GM21515 (cell line): ENCODE measurements at regions not wholly inside any gene's neighbourhood (a gene's known extent, or its start where the extent isn't known, plus 50 kb on each side); places are given as distances from the start of the nearest gene placed in this dataset.
"Not testable (repeated sequence)": the region's sequence is repeated elsewhere in the genome, so short reads cannot be mapped to it uniquely, and the experiment has no call there.

Experiments
- ATAC-seq: cut with Tn5 transposase; IDR thresholded peaks from one replicate; pipeline ENCODE4 v1.9.1; 2021; ENCODE audit not compliant: unreplicated experiment

DNA sequence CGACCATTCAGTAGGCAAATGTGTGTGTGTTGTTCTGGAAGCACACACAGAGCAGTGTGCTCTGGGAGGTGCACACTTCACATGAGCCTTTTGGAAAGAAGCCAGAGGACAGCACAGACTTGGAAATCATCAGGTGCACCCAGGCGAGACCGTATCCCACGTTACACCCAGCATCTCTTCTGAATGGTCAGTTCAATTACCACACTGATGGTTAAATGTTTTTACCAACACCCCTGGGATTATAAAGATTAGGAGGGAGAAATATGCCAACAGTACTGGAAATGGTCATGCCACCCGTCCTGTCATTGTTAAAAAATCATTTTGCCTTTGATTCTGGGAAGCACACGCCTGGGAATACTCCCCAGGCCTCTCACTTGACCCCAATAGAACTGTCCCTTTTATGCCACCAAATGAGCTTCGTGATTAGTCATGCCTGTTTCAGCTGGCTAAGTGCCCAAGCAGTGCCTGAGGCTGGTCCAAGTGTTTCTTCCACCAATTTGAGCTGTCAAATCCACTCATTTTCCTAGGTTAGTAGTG lies 183.7 kb downstream of the NRP2 start:
- ATAC-seq: no peak

DNA sequence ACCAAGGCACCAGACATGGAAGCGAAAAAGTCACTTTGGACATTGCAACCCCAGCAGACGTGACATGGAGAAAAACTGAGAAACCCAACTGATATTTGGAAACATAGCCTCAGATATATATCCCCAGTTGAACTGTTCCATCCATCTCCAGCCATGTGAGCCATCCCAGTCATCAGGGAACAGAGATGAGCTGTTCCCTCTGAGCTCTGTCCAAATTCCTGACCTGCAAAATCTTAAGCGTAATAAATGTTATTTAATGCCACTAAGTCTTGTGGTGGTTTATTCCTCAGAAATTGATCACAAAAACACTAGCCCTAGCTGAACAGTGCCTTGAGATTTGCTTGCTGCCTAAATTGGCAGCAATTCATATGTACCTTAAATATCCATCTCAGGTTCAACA lies 182.8 kb downstream of the NRP2 start:
- ATAC-seq: no peak

DNA sequence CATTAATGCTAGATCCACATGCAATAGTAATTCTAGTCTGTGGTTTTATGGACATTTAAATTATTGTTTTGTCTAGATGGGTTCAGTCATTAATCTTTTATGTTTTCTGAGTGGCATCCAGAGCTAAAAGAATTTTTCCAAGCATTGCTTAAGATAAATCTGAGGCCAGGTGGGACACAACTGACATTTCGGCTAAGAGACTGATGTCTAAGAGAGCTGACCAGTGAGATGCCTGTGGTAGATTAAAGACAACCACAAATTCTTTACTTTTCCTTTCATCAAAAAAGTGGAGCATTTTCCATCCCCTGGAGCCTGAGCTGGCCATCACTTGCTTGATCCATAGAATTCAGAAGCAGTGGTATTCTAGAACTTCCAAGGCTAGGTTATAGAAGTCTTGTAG lies 182.2 kb downstream of the NRP2 start:
- ATAC-seq: no peak

DNA sequence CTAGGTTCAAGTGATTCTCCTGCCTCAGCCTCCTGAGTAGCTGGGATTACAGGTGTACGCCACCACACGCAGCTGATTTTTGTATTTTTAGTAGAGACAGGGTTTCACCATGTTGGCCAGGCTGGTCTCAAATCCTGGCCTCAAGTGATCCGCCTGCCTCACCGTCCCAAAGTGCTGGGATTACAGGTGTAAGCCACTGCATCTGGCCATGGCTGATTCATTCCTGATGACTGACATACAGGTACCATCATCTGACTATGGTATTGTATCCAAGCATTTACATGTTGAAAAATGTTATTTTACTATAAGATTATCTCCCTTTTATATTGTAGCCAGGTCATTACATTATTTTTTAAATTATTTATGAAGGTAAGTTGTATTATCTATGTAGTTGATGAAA lies 180.5 kb downstream of the NRP2 start:
- ATAC-seq: not testable (repeated sequence)

- no peak for ATAC-seq
Measured at GRCh38 chr2:205860885-205861284, 178.6 kb downstream of the NRP2 start.

DNA sequence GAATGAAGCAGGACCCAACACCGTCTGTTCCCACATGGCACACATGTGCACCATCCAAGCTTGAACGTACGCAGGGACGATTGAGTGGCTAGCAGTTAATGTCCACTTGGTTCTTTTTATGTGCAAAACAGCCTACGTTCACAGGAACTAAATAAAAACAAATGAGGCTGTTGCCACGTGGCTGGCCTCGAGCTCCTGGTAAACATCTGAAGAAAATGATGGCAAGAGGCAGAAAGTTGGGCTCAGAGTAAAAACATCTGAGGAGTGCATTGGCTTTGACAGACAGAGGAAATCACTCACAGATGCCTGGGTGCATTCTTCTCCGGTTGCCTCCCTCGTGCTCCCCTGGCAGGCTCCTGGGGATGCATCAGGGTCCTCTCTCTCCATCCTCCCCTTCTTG lies 177.9 kb downstream of the NRP2 start:
- no peak for ATAC-seq

DNA sequence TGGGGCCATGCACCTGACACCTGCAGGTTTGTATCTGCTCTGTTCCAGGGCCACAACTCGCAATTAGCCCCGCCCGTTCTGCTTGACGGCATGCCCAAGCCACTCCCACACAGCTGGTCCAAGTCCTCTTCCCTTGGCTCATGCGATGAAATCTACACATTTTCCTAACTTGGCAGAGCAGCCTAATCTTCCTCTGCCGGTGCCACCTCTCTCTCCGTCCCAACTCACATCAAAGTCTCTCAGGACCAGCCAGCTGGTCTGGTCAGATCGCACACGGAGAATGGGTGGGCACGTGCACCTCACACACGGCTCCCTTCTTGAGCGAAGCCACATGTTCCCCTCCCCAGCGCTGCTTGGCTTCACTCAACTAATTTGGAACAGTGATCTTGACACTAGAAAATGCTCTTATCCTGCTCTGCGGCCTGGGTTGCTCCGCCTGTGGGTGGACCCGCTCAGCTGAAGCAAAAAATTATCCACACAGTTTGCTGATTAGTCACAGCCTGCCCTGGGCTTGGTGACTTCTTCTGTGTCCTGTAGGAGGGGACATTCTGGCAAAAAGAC lies 176.7 kb downstream of the NRP2 start:
- ATAC-seq: peak; percentile 49

DNA sequence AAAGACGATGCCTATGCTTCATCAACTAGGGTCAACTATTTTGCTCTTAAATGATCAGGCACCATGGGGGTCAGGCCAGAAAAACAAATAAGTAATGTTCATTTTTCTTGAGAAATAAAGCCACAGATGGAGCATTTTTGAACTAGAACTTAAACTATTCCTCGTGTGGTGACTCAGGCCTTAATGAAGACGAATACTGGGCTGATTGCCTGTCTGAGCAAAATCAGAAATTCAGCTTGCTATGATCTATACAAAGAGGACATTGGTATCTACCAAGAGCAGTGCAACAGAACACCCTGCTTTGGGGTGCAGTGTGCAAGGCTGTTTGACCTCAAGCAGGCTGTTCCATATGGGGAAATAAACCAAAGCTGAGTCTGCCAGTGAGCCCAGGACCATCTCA lies 176.0 kb downstream of the NRP2 start:
- ATAC-seq: no peak

DNA sequence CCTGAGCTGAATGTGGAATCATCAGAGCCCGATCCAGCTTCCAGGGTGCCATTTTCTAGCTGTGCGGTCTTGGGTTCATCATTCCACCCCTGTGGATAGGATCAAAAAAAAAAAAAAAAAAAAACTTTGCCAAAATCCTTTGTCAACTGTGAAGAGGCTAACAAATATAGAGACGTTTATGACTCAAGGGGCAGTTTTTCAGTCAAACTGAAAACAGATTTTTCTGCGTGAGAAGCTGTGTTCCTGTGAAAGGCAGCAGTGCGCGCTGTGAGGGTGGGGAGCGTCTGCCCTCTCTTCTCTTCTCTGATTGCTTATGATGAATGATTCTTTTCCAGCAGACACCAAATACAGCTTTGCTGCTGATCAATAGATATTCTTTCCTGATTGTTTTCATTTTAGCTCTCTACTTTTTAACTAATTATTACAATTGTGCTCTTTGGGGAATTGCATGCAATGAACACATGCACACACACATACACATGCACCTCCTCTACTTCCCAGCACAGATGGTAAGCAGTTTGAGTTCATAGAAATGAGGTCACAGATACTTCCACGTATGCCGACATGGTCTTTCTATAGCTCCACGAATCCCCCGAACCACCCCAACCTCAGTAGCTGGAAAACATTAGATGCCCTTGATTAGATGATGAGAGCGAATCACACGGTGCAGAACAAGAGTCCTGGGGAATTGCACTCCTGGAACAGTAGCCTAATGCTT lies 175.4 kb downstream of the NRP2 start:
- ATAC-seq: peak; percentile 62

GRCh38 chr2:205852457-205852856 lies 170.2 kb downstream of the NRP2 start:
- no peak for ATAC-seq

- ATAC-seq: no peak
Measured at GRCh38 chr2:205850611-205851010, 168.3 kb downstream of the NRP2 start.

DNA sequence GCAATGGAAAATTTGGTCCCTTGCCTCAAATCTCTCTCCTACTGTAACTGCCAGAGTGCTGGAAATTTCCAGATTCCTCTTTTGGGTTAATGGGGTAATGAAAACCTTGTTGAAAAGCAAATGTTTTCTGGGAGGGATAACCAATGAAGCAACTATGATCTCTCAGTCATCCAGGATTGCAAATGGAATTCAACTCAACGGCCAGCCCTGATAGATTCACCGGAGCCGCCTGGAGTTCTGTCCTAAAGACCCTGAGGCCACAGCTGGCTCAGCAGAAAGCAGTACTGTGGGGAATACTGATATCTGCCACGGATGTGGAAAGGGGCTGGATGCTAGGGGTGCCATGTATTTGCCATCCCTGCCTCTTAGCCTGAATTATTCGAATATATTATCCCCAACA lies 167.8 kb downstream of the NRP2 start:
- no peak for ATAC-seq

DNA sequence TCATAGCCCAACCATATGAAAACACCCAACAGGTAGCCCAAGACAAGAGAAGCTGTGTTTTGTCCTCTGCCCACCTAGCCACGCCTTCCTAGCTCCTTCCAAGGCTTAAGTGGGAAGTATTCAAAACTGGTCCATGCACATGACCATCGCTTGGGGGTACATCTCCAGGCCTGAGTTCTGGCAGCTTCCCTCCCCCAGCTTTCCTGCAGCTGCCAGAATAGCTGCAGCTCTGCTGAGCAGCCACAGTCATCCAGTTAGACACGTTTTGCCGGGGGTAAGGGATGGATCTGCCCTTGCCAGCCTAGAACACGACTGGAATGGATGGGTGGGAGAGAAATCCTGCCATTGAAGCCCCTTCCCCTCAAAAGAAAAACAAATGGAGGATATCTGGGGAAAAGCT lies 166.8 kb downstream of the NRP2 start:
- no peak for ATAC-seq

GRCh38 chr2:205848601-205849000 lies 166.3 kb downstream of the NRP2 start:
- ATAC-seq: no peak
